Activated CD8-positive, alpha-beta T cell treated with anti-CD3 and anti-CD28 coated beads for 36 hours (primary cell): ENCODE measurements at regions not wholly inside any gene's neighbourhood (a gene's known extent, or its start where the extent isn't known, plus 50 kb on each side); places are given as distances from the start of the nearest gene placed in this dataset.

Experiments
- ATAC-seq: fragments of 200-7000 bp; cut with Tn5 transposase; one replicate; pipeline ENCODE4 v1.10.0; 2021; ENCODE audit warnings: mild to moderate bottlenecking, moderate library complexity
- CTCF ChIA-PET: fragments of 350-600 bp; sonication (Branson Sonifier 250); formaldehyde crosslinking; loops from one replicate; lab custom pipeline; 2021; ENCODE audit warnings: antibody characterized with exemption; lab: Charles Lee
- POLR2A ChIA-PET: fragments of 350-600 bp; sonication (Branson Sonifier 250); formaldehyde crosslinking; loops from one replicate; lab custom pipeline; 2021; ENCODE audit warnings: antibody characterized with exemption; lab: Charles Lee
- DNase-seq: peaks from one replicate; pipeline ENCODE4 v3.0.0-alpha.2; 2020
- H3K27ac Mint-ChIP-seq: one replicate; pipeline ENCODE4 v1.8.0; 2021; ENCODE audit warnings: mild to moderate bottlenecking, mixed read lengths
- H3K27me3 Mint-ChIP-seq: one replicate; pipeline ENCODE4 v1.8.0; 2021; ENCODE audit warnings: mixed read lengths
- H3K36me3 Mint-ChIP-seq: one replicate; pipeline ENCODE4 v1.8.0; 2021; ENCODE audit warnings: low read depth, mixed read lengths
- H3K4me1 Mint-ChIP-seq: one replicate; pipeline ENCODE4 v1.8.0; 2021; ENCODE audit warnings: low read depth, mixed read lengths
- H3K4me3 Mint-ChIP-seq: one replicate; pipeline ENCODE4 v1.8.0; 2021; ENCODE audit warnings: mild to moderate bottlenecking, moderate library complexity, mixed read lengths
- H3K9me3 Mint-ChIP-seq: one replicate; pipeline ENCODE4 v1.8.0; 2021; ENCODE audit warnings: mixed read lengths
- intact Hi-C: fragments of 100-400 bp; cut with micrococcal nuclease; formaldehyde crosslinking; loops from one replicate; pipeline ENCODE4 v1.10.0; 2022
- TF ChIP-seq, protein P1 (sequence below): fragments of 200-600 bp; IDR thresholded peaks from one replicate; pipeline ENCODE4 v1.8.0; 2022; ENCODE audit warnings: antibody characterized with exemption, mild to moderate bottlenecking

DNA sequence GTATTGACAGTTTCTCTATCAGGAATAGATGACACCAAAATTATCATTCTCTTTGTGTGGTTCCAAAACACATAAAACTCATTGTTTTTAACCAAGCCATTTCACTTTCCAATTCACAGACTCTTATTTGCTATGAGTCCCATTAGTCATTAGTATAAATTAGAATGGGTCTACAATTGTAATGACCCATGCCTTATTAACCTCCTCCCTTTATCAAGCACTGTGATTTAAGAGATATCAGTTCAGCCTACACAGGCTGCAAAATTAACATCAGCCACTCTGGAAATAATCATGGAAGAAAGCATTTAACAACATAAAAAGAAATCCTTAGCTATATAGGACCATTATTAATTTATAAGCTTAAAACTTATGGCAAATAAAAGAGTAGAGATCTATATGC is 440.6 kb downstream of the GBE1 start:
- Mint-ChIP-seq H3K36me3 (no peaks in the 10 kb centered on the region), H3K9me3 (no peaks in the 10 kb centered on the region), H3K27me3 (no peaks in the 10 kb centered on the region), H3K27ac (no peak overlapping the region), H3K4me3 (no peak overlapping the region), H3K4me1 (no peaks in the 10 kb centered on the region)
- CTCF ChIA-PET: no interaction called here
- POLR2A ChIA-PET: no interaction called here
- no peak for ATAC-seq
- intact Hi-C loops: no loop called here
- TF ChIP-seq, protein P1, sequence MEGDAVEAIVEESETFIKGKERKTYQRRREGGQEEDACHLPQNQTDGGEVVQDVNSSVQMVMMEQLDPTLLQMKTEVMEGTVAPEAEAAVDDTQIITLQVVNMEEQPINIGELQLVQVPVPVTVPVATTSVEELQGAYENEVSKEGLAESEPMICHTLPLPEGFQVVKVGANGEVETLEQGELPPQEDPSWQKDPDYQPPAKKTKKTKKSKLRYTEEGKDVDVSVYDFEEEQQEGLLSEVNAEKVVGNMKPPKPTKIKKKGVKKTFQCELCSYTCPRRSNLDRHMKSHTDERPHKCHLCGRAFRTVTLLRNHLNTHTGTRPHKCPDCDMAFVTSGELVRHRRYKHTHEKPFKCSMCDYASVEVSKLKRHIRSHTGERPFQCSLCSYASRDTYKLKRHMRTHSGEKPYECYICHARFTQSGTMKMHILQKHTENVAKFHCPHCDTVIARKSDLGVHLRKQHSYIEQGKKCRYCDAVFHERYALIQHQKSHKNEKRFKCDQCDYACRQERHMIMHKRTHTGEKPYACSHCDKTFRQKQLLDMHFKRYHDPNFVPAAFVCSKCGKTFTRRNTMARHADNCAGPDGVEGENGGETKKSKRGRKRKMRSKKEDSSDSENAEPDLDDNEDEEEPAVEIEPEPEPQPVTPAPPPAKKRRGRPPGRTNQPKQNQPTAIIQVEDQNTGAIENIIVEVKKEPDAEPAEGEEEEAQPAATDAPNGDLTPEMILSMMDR: no peak
- no peak for DNase-seq

GRCh38 chr3:81315030-81315429 is 446.4 kb downstream of the GBE1 start:
- no peak overlapping the region for H3K4me3 Mint-ChIP-seq
- intact Hi-C loops: no loop called here
- ATAC-seq (no peak), DNase-seq (no peak)
- H3K27me3 Mint-ChIP-seq: no peaks in the 10 kb centered on the region
- TF ChIP-seq, protein P1: no peak
- H3K36me3 Mint-ChIP-seq: no peaks in the 10 kb centered on the region
- H3K27ac Mint-ChIP-seq: no peak overlapping the region
- H3K4me1 Mint-ChIP-seq: no peaks in the 10 kb centered on the region
- CTCF ChIA-PET: interaction anchor here (0.6 kb wide), 1 partner anchor 13 kb away, joined by 3 read pairs; no protein-coding TSS in a partner anchor
- POLR2A ChIA-PET: no interaction called here
- H3K9me3 Mint-ChIP-seq: no peaks in the 10 kb centered on the region

- H3K27ac Mint-ChIP-seq: no peak overlapping the region
- ATAC-seq (no peak), DNase-seq (no peak)
- no peaks in the 10 kb centered on the region for H3K4me1 Mint-ChIP-seq
- H3K36me3 Mint-ChIP-seq: no peaks in the 10 kb centered on the region
- no peaks in the 10 kb centered on the region for H3K27me3 Mint-ChIP-seq
- TF ChIP-seq, protein P1: no peak
- POLR2A ChIA-PET: no interaction called here
- no peak overlapping the region for H3K4me3 Mint-ChIP-seq
- CTCF ChIA-PET: no interaction called here
- intact Hi-C loops: no loop called here
- H3K9me3 Mint-ChIP-seq: no peaks in the 10 kb centered on the region
Observed at GRCh38 chr3:81311321-81311720, 450.1 kb downstream of the GBE1 start.

DNA sequence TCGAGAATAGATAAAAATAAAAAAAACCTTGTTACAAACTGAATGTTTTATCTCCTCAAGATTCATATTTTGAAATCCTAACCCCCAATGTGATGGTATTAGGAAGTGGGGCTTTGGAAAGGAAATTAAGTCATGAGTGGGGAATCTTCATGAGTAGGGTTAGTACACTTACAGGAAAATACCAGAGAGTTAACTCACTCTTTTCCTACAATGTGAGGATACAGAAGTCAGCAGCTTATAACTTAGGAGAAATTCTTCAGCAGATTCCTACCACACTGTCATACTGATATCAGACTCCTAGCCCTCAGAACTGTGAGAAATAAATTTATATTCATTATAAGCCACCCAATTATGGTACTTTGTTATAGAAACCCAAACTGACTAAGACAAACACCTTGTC is 453.1 kb downstream of the GBE1 start:
- ATAC-seq (no peak), DNase-seq (no peak)
- no peaks in the 10 kb centered on the region for H3K36me3 Mint-ChIP-seq
- no peaks in the 10 kb centered on the region for H3K27me3 Mint-ChIP-seq
- intact Hi-C loops: no loop called here
- ChIA-PET CTCF (no interaction called here), POLR2A (no interaction called here)
- TF ChIP-seq, protein P1: no peak
- H3K27ac Mint-ChIP-seq: no peak overlapping the region
- H3K9me3 Mint-ChIP-seq: no peaks in the 10 kb centered on the region
- no peaks in the 10 kb centered on the region for H3K4me1 Mint-ChIP-seq
- H3K4me3 Mint-ChIP-seq: no peak overlapping the region

GRCh38 chr3:81307221-81307620 is 454.2 kb downstream of the GBE1 start:
- no peaks in the 10 kb centered on the region for H3K4me1 Mint-ChIP-seq
- ChIA-PET POLR2A (interaction anchor here (1.0 kb wide), 1 partner anchor 26 kb away, joined by 4 read pairs; no protein-coding TSS in a partner anchor), CTCF (no interaction called here)
- ATAC-seq (no peak), DNase-seq (no peak)
- no peak overlapping the region for H3K4me3 Mint-ChIP-seq
- TF ChIP-seq, protein P1: no peak
- no peaks in the 10 kb centered on the region for H3K27me3 Mint-ChIP-seq
- H3K9me3 Mint-ChIP-seq: no peaks in the 10 kb centered on the region
- H3K27ac Mint-ChIP-seq: no peak overlapping the region
- no peaks in the 10 kb centered on the region for H3K36me3 Mint-ChIP-seq
- intact Hi-C loops: no loop called here
